CD14-positive monocyte (primary cell): ENCODE measurements at regions not wholly inside any gene's neighbourhood (a gene's known extent, or its start where the extent isn't known, plus 50 kb on each side); places are given as distances from the start of the nearest gene placed in this dataset.

Experiments
- DNase-seq, 3 donors: peaks; one replicate each; pipeline ENCODE4 v3.0.0-alpha.2; 2011 to 2022
- H2AFZ ChIP-seq: 2 replicates; pipeline ENCODE4 v1.6.0; 2012; ENCODE audit warnings: mild to moderate bottlenecking, low read depth, low read length, inconsistent platforms; ENCODE audit not compliant: insufficient read depth, poor library complexity, severe bottlenecking
- H3K27ac ChIP-seq, 2 donors: 1 replicate in 1 of 2; 2 replicates in 1 of 2; pipeline ENCODE4 v1.5.1; 2012 to 2013; ENCODE audit warnings: low read length in 2 of 2, control low read depth in 1 of 2, inconsistent platforms in 1 of 2, low read depth in 1 of 2, mild to moderate bottlenecking in 1 of 2
- H3K27me3 ChIP-seq, 2 donors: one replicate each; pipeline versions ENCODE4 v1.6.0 to v1.6.1; 2011 to 2013; ENCODE audit warnings: low read length in 2 of 2; ENCODE audit not compliant: control insufficient read depth in 2 of 2, insufficient read depth in 2 of 2
- H3K36me3 ChIP-seq, 2 donors: replicated peaks in 1 of 2; 1 replicate in 1 of 2; 2 replicates in 1 of 2; pipeline versions ENCODE4 v1.5.1 to v1.6.1; 2012 to 2013; ENCODE audit warnings: low read length in 2 of 2, control low read depth in 1 of 2, inconsistent platforms in 1 of 2, mild to moderate bottlenecking in 1 of 2; ENCODE audit not compliant: insufficient read depth in 2 of 2, control insufficient read depth in 1 of 2
- H3K4me1 ChIP-seq, 2 donors: 1 replicate in 1 of 2; 2 replicates in 1 of 2; pipeline versions ENCODE4 v1.5.1 to v1.6.1; 2012 to 2013; ENCODE audit warnings: low read length in 2 of 2, control low read depth in 1 of 2, inconsistent platforms in 1 of 2, mild to moderate bottlenecking in 1 of 2, moderate library complexity in 1 of 2; ENCODE audit not compliant: insufficient read depth in 2 of 2, control insufficient read depth in 1 of 2
- H3K4me2 ChIP-seq: replicated peaks from 2 replicates; pipeline ENCODE3; 2012; ENCODE audit warnings: low read length, moderate library complexity, mild to moderate bottlenecking; ENCODE audit not compliant: poor library complexity, severe bottlenecking; ENCODE audit errors: extremely low read depth
- H3K4me3 ChIP-seq, 3 experiments: fragments of 200-600 bp in 1 of 3; sonication (generic) in 1 of 3; replicated peaks in 1 of 3; 1 replicate in 2 of 3; 2 replicates in 1 of 3; pipeline ENCODE4 v1.5.1; 2011 to 2013; ENCODE audit warnings: low read length in 3 of 3, mild to moderate bottlenecking in 3 of 3, control low read depth in 2 of 3, low read depth in 2 of 3, inconsistent platforms in 1 of 3, moderate library complexity in 1 of 3
- H3K79me2 ChIP-seq: 2 replicates; pipeline ENCODE4 v1.6.0; 2012; ENCODE audit warnings: mild to moderate bottlenecking, control low read depth, inconsistent platforms, low read length, moderate library complexity; ENCODE audit not compliant: insufficient read depth
- H3K9ac ChIP-seq: 2 replicates; pipeline ENCODE4 v1.6.0; 2017; ENCODE audit warnings: low read length, mild to moderate bottlenecking; ENCODE audit not compliant: insufficient read depth, poor library complexity, severe bottlenecking
- H3K9me3 ChIP-seq, 2 donors: replicated peaks in 1 of 2; 1 replicate in 1 of 2; 2 replicates in 1 of 2; pipeline versions ENCODE4 v1.5.1 to v1.6.1; 2012 to 2013; ENCODE audit warnings: low read length in 2 of 2, control low read depth in 1 of 2; ENCODE audit not compliant: control insufficient read depth in 1 of 2, insufficient read depth in 1 of 2
- H4K20me1 ChIP-seq: 2 replicates; pipeline ENCODE4 v1.6.0; 2012; ENCODE audit warnings: mild to moderate bottlenecking, low read length, control low read depth, moderate library complexity; ENCODE audit not compliant: insufficient read depth
- H3K27ac Mint-ChIP-seq, 7 donors: one replicate each; pipeline ENCODE4 v1.8.0; 2020; ENCODE audit warnings: mild to moderate bottlenecking in 7 of 7, mixed read lengths in 7 of 7, moderate library complexity in 6 of 7, inconsistent platforms in 2 of 7
- H3K27me3 Mint-ChIP-seq, 3 donors: one replicate each; pipeline ENCODE4 v1.8.0; 2021 to 2022; ENCODE audit warnings: low read depth in 3 of 3, mild to moderate bottlenecking in 3 of 3, mixed read lengths in 3 of 3, moderate library complexity in 3 of 3, inconsistent platforms in 1 of 3
- H3K36me3 Mint-ChIP-seq, 2 donors: one replicate each; pipeline ENCODE4 v1.8.0; 2020; ENCODE audit warnings: mixed read lengths in 2 of 2, inconsistent platforms in 1 of 2, mild to moderate bottlenecking in 1 of 2
- H3K4me1 Mint-ChIP-seq: one replicate; pipeline ENCODE4 v1.8.0; 2020; ENCODE audit warnings: mild to moderate bottlenecking, mixed read lengths
- H3K4me3 Mint-ChIP-seq, 2 donors: one replicate each; pipeline ENCODE4 v1.8.0; 2020; ENCODE audit warnings: mild to moderate bottlenecking in 2 of 2, mixed read lengths in 2 of 2, moderate library complexity in 1 of 2
- H3K9me3 Mint-ChIP-seq, 7 donors: one replicate each; pipeline ENCODE4 v1.8.0; 2020 to 2022; ENCODE audit warnings: mixed read lengths in 7 of 7, mild to moderate bottlenecking in 6 of 7, moderate library complexity in 6 of 7, inconsistent platforms in 2 of 7
- WGBS: methylation state at CpG from one replicate; pipeline ENCODE4 v1.1.5; 2013; ENCODE audit warnings: missing lambda C conversion rate; ENCODE audit not compliant: insufficient coverage; 5-methylcytosine and 5-hydroxymethylcytosine counted together
- intact Hi-C, 2 donors: fragments of 100-400 bp; cut with micrococcal nuclease; formaldehyde crosslinking; loops; one replicate each; pipeline versions ENCODE4 v1.15.0 to v1.15.1; 2023
- TF ChIP-seq, protein P1 (sequence below): fragments of 200-600 bp; IDR thresholded peaks from one replicate; pipeline ENCODE4 v1.8.0; 2022; ENCODE audit warnings: antibody characterized with exemption, mild to moderate bottlenecking

DNA sequence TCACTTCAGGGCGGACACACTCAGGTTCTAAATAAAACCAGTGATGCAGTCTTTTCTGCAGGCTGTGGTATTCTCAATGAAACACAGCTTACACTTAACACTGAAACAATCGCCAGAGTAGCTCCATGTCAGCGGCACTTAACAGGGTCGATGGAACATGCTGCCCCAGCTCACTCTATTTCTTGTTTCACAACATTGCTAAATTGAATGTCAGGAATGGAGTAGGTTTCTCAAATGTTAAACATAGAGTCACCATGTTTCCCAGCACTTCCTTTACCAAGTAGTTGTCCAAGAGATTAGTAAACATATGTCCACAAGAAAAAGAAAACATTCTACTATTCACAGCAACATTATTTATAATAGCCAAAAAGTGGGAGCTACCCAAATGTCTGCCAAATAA lies 306.9 kb downstream of the SLITRK6 start:
- Mint-ChIP-seq H3K4me3 (no peak overlapping the region), H3K36me3 (no peaks in the 10 kb centered on the region), H3K27me3 (no peaks in the 10 kb centered on the region), H3K4me1 (no peaks in the 10 kb centered on the region), H3K27ac (no peak overlapping the region), H3K9me3 (peaks cover 0 to 12% (median 3%) of the 10 kb centered on the region in 7 donors)
- H4K20me1 ChIP-seq: no peaks in the 10 kb centered on the region
- no peak overlapping the region for H3K27ac ChIP-seq
- H3K4me1 ChIP-seq: no peaks in the 10 kb centered on the region
- DNase-seq: no peak
- H3K79me2 ChIP-seq: no peaks in the 10 kb centered on the region
- intact Hi-C loops: no loop called here
- TF ChIP-seq, protein P1, sequence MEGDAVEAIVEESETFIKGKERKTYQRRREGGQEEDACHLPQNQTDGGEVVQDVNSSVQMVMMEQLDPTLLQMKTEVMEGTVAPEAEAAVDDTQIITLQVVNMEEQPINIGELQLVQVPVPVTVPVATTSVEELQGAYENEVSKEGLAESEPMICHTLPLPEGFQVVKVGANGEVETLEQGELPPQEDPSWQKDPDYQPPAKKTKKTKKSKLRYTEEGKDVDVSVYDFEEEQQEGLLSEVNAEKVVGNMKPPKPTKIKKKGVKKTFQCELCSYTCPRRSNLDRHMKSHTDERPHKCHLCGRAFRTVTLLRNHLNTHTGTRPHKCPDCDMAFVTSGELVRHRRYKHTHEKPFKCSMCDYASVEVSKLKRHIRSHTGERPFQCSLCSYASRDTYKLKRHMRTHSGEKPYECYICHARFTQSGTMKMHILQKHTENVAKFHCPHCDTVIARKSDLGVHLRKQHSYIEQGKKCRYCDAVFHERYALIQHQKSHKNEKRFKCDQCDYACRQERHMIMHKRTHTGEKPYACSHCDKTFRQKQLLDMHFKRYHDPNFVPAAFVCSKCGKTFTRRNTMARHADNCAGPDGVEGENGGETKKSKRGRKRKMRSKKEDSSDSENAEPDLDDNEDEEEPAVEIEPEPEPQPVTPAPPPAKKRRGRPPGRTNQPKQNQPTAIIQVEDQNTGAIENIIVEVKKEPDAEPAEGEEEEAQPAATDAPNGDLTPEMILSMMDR: no peak
- no peak overlapping the region for H3K9ac ChIP-seq
- no peaks in the 10 kb centered on the region for H3K27me3 ChIP-seq
- H3K4me2 ChIP-seq: no peak overlapping the region
- no peak overlapping the region for H3K4me3 ChIP-seq
- 75% methylated on average over 1 of the region's 4 CpGs for WGBS
- H3K9me3 ChIP-seq: peaks cover 3 to 5% of the 10 kb centered on the region in 2 donors
- H2AFZ ChIP-seq: no peak overlapping the region
- no peaks in the 10 kb centered on the region for H3K36me3 ChIP-seq

- Histone ChIP-seq H3K27me3 (no peaks in the 10 kb centered on the region), H3K9me3 (peaks cover 9 to 12% of the 10 kb centered on the region in 2 donors), H3K4me3 (no peak overlapping the region), H3K27ac (no peak overlapping the region), H3K36me3 (no peaks in the 10 kb centered on the region), H3K4me1 (no peaks in the 10 kb centered on the region), H3K4me2 (no peak overlapping the region), H3K9ac (no peak overlapping the region), H4K20me1 (no peaks in the 10 kb centered on the region), H3K79me2 (no peaks in the 10 kb centered on the region), H2AFZ (no peak overlapping the region)
- TF ChIP-seq, protein P1: no peak
- intact Hi-C loops: no loop called here
- no peak overlapping the region for H3K4me3 Mint-ChIP-seq
- no peaks in the 10 kb centered on the region for H3K36me3 Mint-ChIP-seq
- no peaks in the 10 kb centered on the region for H3K27me3 Mint-ChIP-seq
- H3K27ac Mint-ChIP-seq: no peak overlapping the region
- peaks cover 0 to 16% (median 7%) of the 10 kb centered on the region in 7 donors for H3K9me3 Mint-ChIP-seq
- no peak for DNase-seq
- no peaks in the 10 kb centered on the region for H3K4me1 Mint-ChIP-seq
These were observed 312.6 kb downstream of the SLITRK6 start for GRCh38 chr13:85486663-85487062.
